AG09309 (cell line): ENCODE measurements at regions not wholly inside any gene's neighbourhood (a gene's known extent, or its start where the extent isn't known, plus 50 kb on each side); places are given as distances from the start of the nearest gene placed in this dataset.
"Not testable (repeated sequence)": the region's sequence is repeated elsewhere in the genome, so short reads cannot be mapped to it uniquely, and the experiment has no call there.

ENCODE experiments used
- DNase-seq: peaks from one replicate; pipeline ENCODE4 v3.0.0-alpha.2; 2010; ENCODE audit warnings: low read depth
- H3K4me3 ChIP-seq: 2 replicates; pipeline ENCODE4 v1.5.1; 2011; ENCODE audit warnings: mild to moderate bottlenecking, low read depth, low read length, moderate library complexity; ENCODE audit not compliant: control insufficient read depth
- CTCF ChIP-seq: IDR thresholded peaks from 2 replicates; pipeline ENCODE4 v1.5.1; 2011; ENCODE audit warnings: mild to moderate bottlenecking, low read depth, low read length, inconsistent platforms; ENCODE audit not compliant: insufficient read depth, control insufficient read depth; ENCODE audit errors: missing control alignments

GRCh38 chr18:6566338-6566911 lies 151.7 kb upstream of the L3MBTL4 start:
- no peak for TF ChIP-seq CTCF
- DNase-seq = no peak

GRCh38 chr18:6569813-6570212 lies 155.1 kb upstream of the L3MBTL4 start:
- no peak for DNase-seq
- no peak for TF ChIP-seq CTCF
- H3K4me3 ChIP-seq = no peak overlapping the region

More at GRCh38 chr18:6566338-6566911, 151.7 kb upstream of the L3MBTL4 start:
- H3K4me3 ChIP-seq = no peak overlapping the region

GRCh38 chr18:6570581-6571238 lies 156.0 kb upstream of the L3MBTL4 start:
- no peak for DNase-seq
- no peak overlapping the region for H3K4me3 ChIP-seq
- TF ChIP-seq CTCF = no peak

GRCh38 chr18:6571239-6571602 lies 156.5 kb upstream of the L3MBTL4 start:
- TF ChIP-seq CTCF = no peak
- DNase-seq = no peak
- no peak overlapping the region for H3K4me3 ChIP-seq

- not testable (repeated sequence) for H3K4me3 ChIP-seq, DNase-seq
Observed at GRCh38 chr18:6572192-6572591, 157.3 kb upstream of the ARHGAP28 start.

- no peak overlapping the region for H3K4me3 ChIP-seq
- TF ChIP-seq CTCF = no peak
- DNase-seq = no peak
Observed at GRCh38 chr18:6574631-6575030, 154.9 kb upstream of the ARHGAP28 start.

GRCh38 chr18:6575908-6576307 lies 153.6 kb upstream of the ARHGAP28 start:
- TF ChIP-seq CTCF = no peak
- no peak for DNase-seq

More at GRCh38 chr18:6575908-6576307, 153.6 kb upstream of the ARHGAP28 start:
- no peak overlapping the region for H3K4me3 ChIP-seq
